ENCODE measurements at regions not wholly inside any gene's neighbourhood (a gene's known extent, or its start where the extent isn't known, plus 50 kb on each side); places are given as distances from the start of the nearest gene placed in this dataset.

DNA sequence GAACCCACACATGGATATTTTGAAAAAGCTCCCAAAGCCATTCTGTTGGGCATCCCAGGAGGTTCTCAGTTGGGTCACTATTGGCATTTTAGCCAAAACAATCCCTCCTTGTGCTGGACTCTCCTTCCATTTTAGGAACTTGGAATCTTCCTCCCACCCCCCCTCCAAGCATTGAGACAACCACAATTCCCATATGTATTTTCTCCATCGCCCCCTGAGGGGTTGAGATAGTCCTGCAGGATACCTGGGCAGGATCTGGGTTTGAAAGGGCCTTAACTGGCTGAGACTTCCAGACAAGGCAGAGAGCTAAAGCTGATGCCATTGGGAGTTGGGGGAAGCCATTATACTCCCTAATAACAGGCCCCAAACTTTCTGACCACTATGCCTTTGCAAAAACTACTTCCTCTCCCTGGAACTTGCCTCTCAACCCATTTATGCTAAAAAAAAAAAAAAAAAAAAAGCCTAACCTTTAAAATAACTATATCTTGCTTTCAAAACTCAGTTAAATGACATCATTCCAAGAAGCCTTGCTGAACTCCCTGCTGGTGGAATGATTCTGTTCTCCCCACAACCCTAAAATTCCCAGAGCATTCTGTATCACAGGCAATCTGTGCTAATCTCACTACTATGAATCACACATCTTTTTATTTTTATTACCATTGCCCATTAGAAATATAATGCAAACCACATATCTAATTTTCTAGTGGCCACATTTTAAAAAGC, 77.5 kb upstream of the PDE1C start:
- DNase-seq (ENCODE audit: low read depth), result no peak

DNA sequence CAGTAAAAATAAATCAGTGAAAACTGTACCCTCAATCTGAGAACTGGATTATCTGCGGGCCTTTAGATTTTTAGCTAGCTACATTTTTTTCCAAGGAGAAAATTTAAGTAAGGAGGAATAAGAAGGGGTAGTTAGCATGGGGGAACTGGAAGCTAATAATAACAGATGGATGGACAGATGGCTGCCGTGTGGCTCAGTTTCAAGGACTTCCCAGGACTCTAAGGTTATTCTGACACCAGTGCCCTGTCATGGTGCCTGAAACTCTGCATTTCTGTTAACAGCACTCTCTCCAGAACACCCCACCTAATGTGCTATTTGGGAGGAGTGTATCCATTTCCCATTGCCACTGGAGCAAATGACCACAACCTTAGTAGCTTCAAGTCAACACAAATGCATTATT, 75.7 kb upstream of the PDE1C start:
- no peak for DNase-seq (ENCODE audit: low read depth)

DNA sequence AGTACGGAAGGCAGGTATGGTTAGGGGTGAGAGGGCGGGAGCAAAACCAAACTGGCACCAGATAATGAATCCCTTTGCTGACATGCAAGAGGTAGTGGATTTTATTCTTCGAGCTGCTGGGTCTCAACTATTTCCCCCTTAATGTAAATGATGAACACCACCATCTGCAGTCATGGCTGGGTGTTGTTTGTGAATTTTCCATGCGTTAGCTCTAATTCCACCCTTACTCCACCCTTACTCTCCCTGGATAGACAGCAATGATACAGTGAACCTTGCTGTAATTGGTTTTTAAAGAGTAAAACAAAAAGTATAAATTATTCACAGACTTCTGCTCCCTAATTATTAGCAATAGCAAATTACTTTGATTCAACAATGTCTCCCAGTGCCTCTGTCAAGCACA, 74.5 kb upstream of the PDE1C start:
- DNase-seq (ENCODE audit: low read depth), result no peak

DNA sequence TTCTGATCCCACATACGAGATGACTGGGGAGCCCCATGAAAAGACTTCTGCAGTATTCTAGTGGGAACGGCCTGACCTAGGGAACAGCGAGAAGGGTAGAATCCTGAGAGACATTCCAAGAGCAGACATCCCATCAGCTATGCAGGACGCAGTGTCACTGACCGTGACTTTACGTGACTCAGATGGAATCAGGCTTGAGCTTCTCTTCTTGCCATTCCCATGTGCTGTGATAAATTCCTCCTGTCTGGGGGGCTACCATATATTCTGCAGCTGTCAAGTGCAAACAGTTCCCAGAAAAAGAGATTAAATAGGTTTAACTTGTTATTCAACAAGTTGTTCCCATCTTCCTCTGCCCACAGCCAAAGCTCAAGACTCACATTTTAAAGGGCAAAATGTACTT, 73.1 kb upstream of the PDE1C start:
- no peak for DNase-seq (ENCODE audit: low read depth)

DNA sequence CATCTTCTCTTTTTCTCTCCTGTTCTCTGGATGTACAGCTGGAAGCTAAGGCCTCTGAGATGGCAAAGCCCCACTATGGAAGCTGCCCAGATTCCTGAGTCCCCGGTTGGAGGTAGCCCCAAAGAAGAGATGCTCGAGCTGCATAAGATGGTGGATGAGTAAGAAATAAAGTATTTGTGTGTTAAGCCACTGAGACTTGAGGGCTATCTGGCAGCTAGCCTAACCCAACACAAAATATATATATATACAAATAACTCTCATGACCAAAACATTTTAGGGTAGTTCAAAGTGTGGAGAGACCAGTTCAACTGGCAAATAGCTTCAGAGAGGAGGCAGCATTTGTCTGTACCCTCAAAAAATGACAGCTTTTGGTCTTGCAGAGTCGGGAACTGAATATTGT, 72.4 kb upstream of the PDE1C start:
- no peak for DNase-seq (ENCODE audit: low read depth)

DNA sequence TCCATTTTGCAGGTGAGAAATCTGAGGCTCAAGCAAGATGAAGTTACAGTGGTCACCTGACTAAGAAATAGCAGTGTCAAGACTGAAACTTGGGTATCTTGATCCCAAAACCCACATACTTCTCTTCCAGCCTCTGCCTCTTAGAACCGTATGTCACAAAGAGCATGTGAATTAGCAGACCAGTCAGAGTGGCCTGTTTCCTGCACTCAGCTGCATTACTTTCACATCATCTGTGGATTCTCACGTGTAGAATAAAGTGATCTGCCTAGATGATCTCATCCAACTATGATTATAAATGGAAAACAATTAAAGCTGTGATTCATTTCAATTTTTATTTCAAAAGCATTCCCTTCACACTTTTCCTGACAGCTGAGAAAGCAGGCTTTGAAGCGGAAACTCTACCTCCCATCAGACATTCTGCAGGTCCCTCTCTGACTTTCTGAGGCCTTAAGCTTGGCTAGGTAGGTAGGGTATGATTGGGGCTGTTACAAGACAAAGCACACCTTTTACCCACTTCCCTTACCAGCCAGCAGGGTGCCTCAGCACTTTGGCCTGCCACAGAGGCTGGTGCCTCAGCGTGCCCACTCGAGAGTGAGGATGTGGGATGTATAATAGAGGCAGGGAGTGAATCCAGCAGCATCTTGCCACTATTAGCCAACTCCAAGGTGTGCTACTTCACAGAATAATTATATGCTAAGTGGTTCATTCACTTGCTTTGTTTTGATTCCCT, 70.2 kb upstream of the PDE1C start:
- DNase-seq (ENCODE audit: low read depth), result no peak

DNA sequence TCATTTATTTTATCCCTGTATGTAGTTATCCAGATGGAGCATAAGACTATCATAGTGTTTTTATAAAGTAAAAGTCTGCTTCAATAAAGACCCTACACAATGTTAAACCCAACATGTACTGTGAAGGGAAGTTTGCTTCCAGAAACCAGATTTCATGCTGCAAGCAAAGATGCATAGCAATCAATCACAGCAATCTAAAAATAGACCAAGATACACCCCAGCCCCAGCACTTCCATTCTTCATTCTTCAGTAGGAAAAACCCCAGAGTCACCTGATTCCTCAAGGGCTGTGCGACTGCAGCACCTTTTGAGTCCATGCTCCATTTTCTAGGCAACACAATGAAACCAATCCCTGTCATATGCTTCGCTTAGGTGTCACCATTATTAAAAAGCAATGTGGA, 66.9 kb upstream of the PDE1C start:
- DNase-seq (ENCODE audit: low read depth), result no peak

DNA sequence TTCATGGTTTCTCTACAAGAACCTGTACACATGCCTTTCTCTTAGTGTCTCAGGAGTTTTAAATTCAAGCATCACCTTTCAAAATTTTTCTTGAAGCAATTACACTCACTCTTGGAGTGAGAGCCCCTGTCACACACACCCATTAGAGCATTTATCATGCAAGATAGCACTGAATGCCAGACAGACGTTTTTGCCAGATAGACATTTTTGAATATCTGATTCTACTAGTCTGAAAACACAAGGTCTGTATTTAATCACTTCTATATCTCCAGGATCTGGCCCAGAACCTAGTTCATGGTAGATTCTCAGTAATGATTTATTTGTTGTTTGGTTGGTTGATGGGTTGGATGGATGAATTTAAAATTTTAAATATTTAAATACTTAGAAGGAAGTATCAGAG, 60.9 kb upstream of the PDE1C start:
- DNase-seq (ENCODE audit: low read depth), result no peak

DNA sequence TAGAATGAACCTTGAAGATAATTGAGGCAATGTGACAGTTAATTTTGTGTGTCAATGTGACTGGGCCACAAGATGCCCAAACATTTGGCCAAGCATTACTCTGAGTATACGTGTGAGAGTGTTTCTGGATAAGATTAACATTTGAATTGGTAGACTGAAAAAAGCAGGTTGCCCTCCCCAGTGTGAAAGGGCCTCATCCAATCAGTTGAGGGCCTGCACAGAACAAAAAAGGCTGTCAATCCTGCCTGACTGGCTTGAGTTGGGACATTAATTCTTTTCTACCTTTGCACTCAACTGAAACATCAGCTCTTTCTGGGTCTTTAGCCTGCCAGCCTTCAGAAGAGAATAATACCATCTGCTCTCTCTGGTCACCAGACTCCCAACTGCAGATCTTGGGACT, 56.6 kb upstream of the PDE1C start:
- DNase-seq (ENCODE audit: low read depth), result no peak
